ENCODE measurements at regions not wholly inside any gene's neighbourhood (a gene's known extent, or its start where the extent isn't known, plus 50 kb on each side); places are given as distances from the start of the nearest gene placed in this dataset.

DNA sequence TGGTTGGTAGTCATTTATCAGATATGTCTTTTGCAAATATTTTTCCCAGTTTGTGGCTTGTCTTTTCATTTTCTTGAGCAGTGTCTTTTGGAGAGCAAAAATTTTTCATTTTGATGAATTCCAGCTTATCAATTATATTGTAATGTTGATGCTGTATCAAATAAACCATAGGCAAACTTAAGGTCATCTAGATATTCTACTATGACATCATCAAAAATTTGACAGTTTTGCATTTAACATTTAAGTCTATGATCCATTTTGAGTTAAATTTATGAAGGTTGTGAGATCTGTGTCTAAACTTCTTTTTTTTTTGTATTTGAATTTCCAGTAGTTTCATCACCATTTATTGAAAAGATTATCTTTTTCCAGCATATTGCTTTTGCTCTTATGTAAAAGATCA, 505.5 kb upstream of the COX7C start:
- Mint-ChIP-seq H3K4me1 (no peaks in the 10 kb centered on the region), H3K36me3 (ENCODE audit: low read depth) (no peaks in the 10 kb centered on the region), H3K27me3 (ENCODE audit: insufficient read depth) (no peaks in the 10 kb centered on the region), H3K9me3 (no peaks in the 10 kb centered on the region), H3K27ac (no peak overlapping the region), H3K4me3 (no peak overlapping the region)
- no peak for TF ChIP-seq CTCF (conservative IDR thresholded peaks at IDR 0.05)
- no peaks in the 10 kb centered on the region for H3K36me3 ChIP-seq (ENCODE audit: control insufficient read depth, insufficient read depth, low read length)
- H3K27me3 ChIP-seq (ENCODE audit: control insufficient read depth, insufficient read depth, low read length, poor library complexity, severe bottlenecking), result no peaks in the 10 kb centered on the region
- H3K9me3 ChIP-seq (ENCODE audit: control insufficient read depth, low read length), result no peaks in the 10 kb centered on the region
- no peaks in the 10 kb centered on the region for H3K4me1 ChIP-seq (ENCODE audit: control insufficient read depth, insufficient read depth, low read length)
- no peak overlapping the region for H3K27ac ChIP-seq (ENCODE audit: low read depth, low read length)
- no peak overlapping the region for H3K4me3 ChIP-seq (ENCODE audit: low read length)
- H3K9ac ChIP-seq (ENCODE audit: extremely low read depth, low read length, poor library complexity, severe bottlenecking), result no peak overlapping the region
- DNase-seq, result no peak

DNA sequence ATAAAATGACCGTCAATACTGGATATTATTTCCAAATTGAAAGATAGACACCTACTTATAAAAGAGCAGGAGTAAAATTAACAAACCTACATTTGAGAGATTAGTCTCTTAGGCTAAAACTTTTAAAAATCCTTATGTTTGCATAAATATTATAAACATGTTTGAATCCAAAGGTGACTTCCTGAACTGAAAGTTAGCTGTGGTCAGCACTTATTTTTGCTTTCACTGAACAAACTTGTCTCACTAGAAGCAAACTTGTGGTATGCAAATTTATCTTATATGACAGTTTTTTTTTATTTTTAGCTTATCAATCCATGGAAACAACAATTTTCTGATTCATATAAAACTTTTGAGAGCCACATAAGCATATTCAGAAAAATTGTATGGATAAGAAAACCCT, 502.6 kb upstream of the COX7C start:
- Mint-ChIP-seq H3K4me3 (no peak overlapping the region), H3K4me1 (no peaks in the 10 kb centered on the region), H3K27ac (no peak overlapping the region), H3K27me3 (ENCODE audit: insufficient read depth) (no peaks in the 10 kb centered on the region), H3K9me3 (no peaks in the 10 kb centered on the region), H3K36me3 (ENCODE audit: low read depth) (no peaks in the 10 kb centered on the region)
- no peaks in the 10 kb centered on the region for H3K27me3 ChIP-seq (ENCODE audit: control insufficient read depth, insufficient read depth, low read length, poor library complexity, severe bottlenecking)
- no peaks in the 10 kb centered on the region for H3K36me3 ChIP-seq (ENCODE audit: control insufficient read depth, insufficient read depth, low read length)
- no peaks in the 10 kb centered on the region for H3K9me3 ChIP-seq (ENCODE audit: control insufficient read depth, low read length)
- DNase-seq, result no peak
- no peaks in the 10 kb centered on the region for H3K4me1 ChIP-seq (ENCODE audit: control insufficient read depth, insufficient read depth, low read length)
- WGBS, 2 experiments (ENCODE audit: insufficient coverage in 1 of 2, insufficient read length in 1 of 2), result no CpG with 5 or more reads among the region's 1 CpG
- H3K4me3 ChIP-seq (ENCODE audit: low read length), result no peak overlapping the region
- no peak overlapping the region for H3K9ac ChIP-seq (ENCODE audit: extremely low read depth, low read length, poor library complexity, severe bottlenecking)
- TF ChIP-seq CTCF (conservative IDR thresholded peaks at IDR 0.05), result no peak
- no peak overlapping the region for H3K27ac ChIP-seq (ENCODE audit: low read depth, low read length)

DNA sequence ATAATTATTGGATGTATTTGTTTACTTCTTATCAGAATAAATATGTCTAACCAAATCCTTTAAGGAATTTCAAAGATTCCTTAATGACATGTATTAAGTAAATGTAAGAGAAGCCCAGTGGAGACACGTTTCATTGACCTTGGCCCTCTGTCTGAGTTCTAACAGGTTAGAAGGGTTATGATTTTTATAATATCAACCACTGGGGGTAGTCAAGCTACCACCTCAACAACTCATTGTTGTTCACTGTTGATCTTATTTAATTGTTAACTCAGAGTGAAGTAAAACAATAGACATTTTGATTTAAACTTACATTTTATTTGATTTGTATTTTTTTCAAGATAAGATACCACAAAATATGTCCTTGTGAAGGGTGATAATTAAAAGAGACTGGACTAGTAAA, 499.2 kb upstream of the COX7C start:
- peak; percentile 65 for TF ChIP-seq CTCF (conservative IDR thresholded peaks at IDR 0.05)
- Histone ChIP-seq H3K27ac (ENCODE audit: low read depth, low read length) (no peak overlapping the region), H3K9ac (ENCODE audit: extremely low read depth, low read length, poor library complexity, severe bottlenecking) (no peak overlapping the region), H3K4me3 (ENCODE audit: low read length) (no peak overlapping the region), H3K4me1 (ENCODE audit: control insufficient read depth, insufficient read depth, low read length) (no peaks in the 10 kb centered on the region), H3K27me3 (ENCODE audit: control insufficient read depth, insufficient read depth, low read length, poor library complexity, severe bottlenecking) (no peaks in the 10 kb centered on the region), H3K36me3 (ENCODE audit: control insufficient read depth, insufficient read depth, low read length) (no peaks in the 10 kb centered on the region), H3K9me3 (ENCODE audit: control insufficient read depth, low read length) (no peaks in the 10 kb centered on the region)
- Mint-ChIP-seq H3K36me3 (ENCODE audit: low read depth) (no peaks in the 10 kb centered on the region), H3K9me3 (no peaks in the 10 kb centered on the region), H3K4me1 (no peaks in the 10 kb centered on the region), H3K27ac (no peak overlapping the region), H3K4me3 (no peak overlapping the region), H3K27me3 (ENCODE audit: insufficient read depth) (no peaks in the 10 kb centered on the region)
- no peak for DNase-seq
- WGBS, 2 experiments (ENCODE audit: insufficient coverage in 1 of 2, insufficient read length in 1 of 2), result 75% methylated on average over 1 of the region's 1 CpG; no CpG with 5 or more reads in 1 of the 2 experiments
